Mesodermal cell (in vitro differentiated cells): ENCODE measurements at regions not wholly inside any gene's neighbourhood (a gene's known extent, or its start where the extent isn't known, plus 50 kb on each side); places are given as distances from the start of the nearest gene placed in this dataset.
"Not testable (repeated sequence)": the region's sequence is repeated elsewhere in the genome, so short reads cannot be mapped to it uniquely, and the experiment has no call there.

ENCODE experiments used
- H3K27ac ChIP-seq: 2 replicates; pipeline ENCODE4 v1.7.0; 2013; ENCODE audit warnings: mild to moderate bottlenecking, low read depth, low read length, moderate library complexity; ENCODE audit not compliant: severe bottlenecking
- H3K36me3 ChIP-seq: 2 replicates; pipeline ENCODE4 v1.7.1; 2013; ENCODE audit warnings: mild to moderate bottlenecking, low read length, moderate library complexity; ENCODE audit not compliant: control insufficient read depth, insufficient read depth
- H3K4me1 ChIP-seq: one replicate; pipeline ENCODE4 v1.7.1; 2013; ENCODE audit warnings: mild to moderate bottlenecking, low read length; ENCODE audit not compliant: insufficient read depth, control insufficient read depth, poor library complexity, severe bottlenecking
- H3K4me3 ChIP-seq: 2 replicates; pipeline ENCODE4 v1.7.0; 2013; ENCODE audit warnings: low read length, control low read depth, mild to moderate bottlenecking; ENCODE audit not compliant: insufficient read depth, poor library complexity, severe bottlenecking; ENCODE audit errors: extremely low read depth
- H3K9me3 ChIP-seq: 2 replicates; pipeline ENCODE4 v1.7.1; 2013; ENCODE audit warnings: mild to moderate bottlenecking, low read length, moderate library complexity; ENCODE audit not compliant: control insufficient read depth
- WGBS, 2 experiments: methylation state at CpG; one replicate each; pipeline ENCODE4 v1.1.5; 2013; ENCODE audit warnings: missing lambda C conversion rate in 2 of 2; ENCODE audit not compliant: insufficient coverage in 2 of 2; 5-methylcytosine and 5-hydroxymethylcytosine counted together

- WGBS, 2 experiments: 93 to 95% methylated on average over 4 of the region's 5 CpGs
- H3K4me1 ChIP-seq: no peaks in the 10 kb centered on the region
- no peaks in the 10 kb centered on the region for H3K9me3 ChIP-seq
- no peak overlapping the region for H3K4me3 ChIP-seq
- no peaks in the 10 kb centered on the region for H3K36me3 ChIP-seq
- H3K27ac ChIP-seq: no peak overlapping the region
These were observed 211.7 kb upstream of the GNAI1 start for GRCh38 chr7:79922894-79923293.

GRCh38 chr7:79921976-79922375 lies 212.7 kb upstream of the GNAI1 start:
- WGBS, 2 experiments: 85 to 96% methylated on average over 5 of the region's 5 CpGs
- Histone ChIP-seq H3K4me1 (no peaks in the 10 kb centered on the region), H3K9me3 (no peaks in the 10 kb centered on the region), H3K4me3 (no peak overlapping the region), H3K27ac (no peak overlapping the region), H3K36me3 (no peaks in the 10 kb centered on the region)

DNA sequence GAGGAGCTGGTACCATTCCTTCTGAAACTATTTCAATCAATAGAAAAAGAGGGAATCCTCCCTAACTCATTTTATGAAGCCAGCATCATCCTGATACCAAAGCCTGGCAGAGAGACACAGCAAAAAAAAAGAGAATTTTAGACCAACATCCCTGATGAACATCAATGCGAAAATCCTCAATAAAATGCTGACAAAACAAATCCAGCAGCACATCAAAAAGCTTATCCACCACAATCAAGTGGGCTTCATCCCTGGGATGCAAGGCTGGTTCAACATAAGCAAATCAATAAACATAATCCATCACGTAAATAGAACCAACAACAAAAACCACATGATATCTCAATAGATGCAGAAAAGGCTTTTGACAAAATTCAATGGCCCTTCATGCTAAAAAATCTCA lies 216.0 kb upstream of the GNAI1 start:
- 75 to 86% methylated on average over 1 of the region's 2 CpGs for WGBS, 2 experiments
- not testable (repeated sequence) for H3K36me3 ChIP-seq

GRCh38 chr7:79915346-79915745 lies 219.3 kb upstream of the GNAI1 start:
- H3K4me3 ChIP-seq, H3K36me3 ChIP-seq, H3K27ac ChIP-seq, H3K9me3 ChIP-seq, H3K4me1 ChIP-seq: not testable (repeated sequence)
- 85 to 87% methylated on average over 4 of the region's 4 CpGs for WGBS, 2 experiments

More for the DNA sequence above, 216.0 kb upstream of the GNAI1 start:
- H3K27ac ChIP-seq, H3K9me3 ChIP-seq, H3K4me1 ChIP-seq, H3K4me3 ChIP-seq: not testable (repeated sequence)

DNA sequence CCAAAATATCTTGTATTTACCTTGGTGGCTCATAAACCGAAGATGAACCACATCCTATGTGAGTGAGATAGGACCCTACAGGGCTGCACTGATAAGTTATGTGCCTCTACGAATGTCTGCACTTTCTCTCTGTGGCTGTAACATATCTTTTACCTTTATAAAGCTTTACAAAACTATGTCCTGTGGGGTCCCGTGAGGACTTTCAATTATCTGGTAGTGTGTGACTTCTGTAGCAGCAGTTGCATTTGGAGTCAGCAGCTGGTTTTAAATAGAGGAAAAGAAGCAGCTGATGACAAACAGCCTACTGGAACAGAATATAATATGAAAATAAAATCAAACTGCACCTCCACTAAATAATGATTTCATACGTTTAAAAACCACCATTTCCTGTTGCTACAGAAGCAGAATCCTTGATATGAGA lies 222.4 kb upstream of the GNAI1 start:
- Histone ChIP-seq H3K9me3 (peaks cover 6% of the 10 kb centered on the region), H3K4me3 (no peak overlapping the region), H3K4me1 (no peaks in the 10 kb centered on the region), H3K36me3 (no peaks in the 10 kb centered on the region), H3K27ac (no peak overlapping the region)
- 50 to 80% methylated on average over 1 of the region's 4 CpGs for WGBS, 2 experiments

- Histone ChIP-seq H3K4me3 (no peak overlapping the region), H3K4me1 (no peaks in the 10 kb centered on the region), H3K27ac (no peak overlapping the region), H3K36me3 (no peaks in the 10 kb centered on the region), H3K9me3 (peaks cover 6% of the 10 kb centered on the region)
- WGBS, 2 experiments: 92 to 94% methylated on average over 1 to 2 of the region's 3 CpGs
These were observed 223.2 kb upstream of the GNAI1 start for GRCh38 chr7:79911420-79911819.

DNA sequence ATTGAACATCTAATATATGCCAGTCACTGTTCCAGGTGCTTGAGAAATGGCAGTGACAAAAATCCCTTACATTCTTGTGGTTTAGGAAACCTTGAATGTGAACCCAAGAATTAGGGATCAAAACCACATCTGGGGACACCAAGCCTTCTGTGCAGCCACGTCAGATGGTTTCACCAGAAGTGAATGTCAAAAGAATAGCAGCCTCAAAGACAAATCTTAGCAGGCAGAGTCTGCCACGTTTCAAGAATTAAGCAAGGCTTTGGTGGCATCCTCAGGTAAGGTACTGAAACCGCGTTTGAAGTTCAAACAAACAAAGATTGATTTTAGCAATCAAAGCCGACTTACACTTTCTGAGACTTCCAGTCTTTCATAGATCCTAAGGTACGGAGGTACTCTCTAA lies 225.5 kb upstream of the GNAI1 start:
- WGBS, 2 experiments: 78 to 86% methylated on average over 4 of the region's 6 CpGs

GRCh38 chr7:79897166-79897565 lies 237.5 kb upstream of the GNAI1 start:
- no peak overlapping the region for H3K27ac ChIP-seq
- no peaks in the 10 kb centered on the region for H3K4me1 ChIP-seq
- no peak overlapping the region for H3K4me3 ChIP-seq
- H3K36me3 ChIP-seq: no peaks in the 10 kb centered on the region
- no peaks in the 10 kb centered on the region for H3K9me3 ChIP-seq

More for the DNA sequence above, 225.5 kb upstream of the GNAI1 start:
- Histone ChIP-seq H3K4me1 (no peaks in the 10 kb centered on the region), H3K4me3 (no peak overlapping the region), H3K36me3 (no peaks in the 10 kb centered on the region), H3K9me3 (no peaks in the 10 kb centered on the region), H3K27ac (no peak overlapping the region)

DNA sequence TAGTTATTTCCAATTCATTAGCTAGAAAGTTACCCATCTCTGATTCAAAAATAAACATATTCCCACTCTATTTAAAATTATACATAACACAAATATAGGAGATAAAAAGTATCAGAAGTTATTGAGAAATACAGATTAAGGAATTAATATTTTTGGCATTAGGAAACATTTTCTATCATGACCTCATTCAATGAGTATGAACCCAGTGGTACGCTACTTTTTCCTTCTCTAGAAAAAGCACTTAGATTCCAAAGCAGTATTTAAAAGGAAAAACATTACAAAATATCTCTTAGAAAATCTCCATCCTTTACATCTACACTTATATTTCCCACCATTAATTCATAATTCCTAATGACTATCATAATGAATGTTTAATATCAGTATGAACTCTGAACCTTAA lies 240.6 kb upstream of the GNAI1 start:
- Histone ChIP-seq H3K4me3 (no peak overlapping the region), H3K36me3 (no peaks in the 10 kb centered on the region), H3K4me1 (no peaks in the 10 kb centered on the region), H3K9me3 (no peaks in the 10 kb centered on the region), H3K27ac (no peak overlapping the region)
- whole genome bisulfite sequencing, 2 experiments: 80% methylated on average over 1 of the region's 1 CpG; no CpG with 5 or more reads in 1 of the 2 experiments

DNA sequence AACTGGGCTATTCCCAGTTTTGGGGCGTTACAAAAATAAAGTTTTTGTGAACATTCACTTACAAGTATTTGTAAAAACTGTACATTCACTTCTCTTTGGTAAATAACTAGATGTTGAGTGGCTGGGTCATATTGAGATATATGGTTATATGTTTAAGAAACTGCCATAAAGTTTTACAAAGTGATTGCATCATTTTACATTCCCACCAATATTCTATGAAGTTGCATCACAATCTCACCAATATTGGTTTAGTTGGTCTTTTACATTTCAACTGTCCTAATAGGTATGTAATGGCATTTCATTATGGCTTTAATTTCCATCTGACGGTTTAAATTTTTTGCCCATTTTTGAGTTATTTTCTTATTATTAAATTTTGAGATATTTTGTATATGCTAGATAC lies 251.7 kb upstream of the GNAI1 start:
- H3K9me3 ChIP-seq: no peaks in the 10 kb centered on the region
- no peak overlapping the region for H3K27ac ChIP-seq
- H3K36me3 ChIP-seq: no peaks in the 10 kb centered on the region
- H3K4me1 ChIP-seq: no peaks in the 10 kb centered on the region
- H3K4me3 ChIP-seq: no peak overlapping the region
- WGBS, 2 experiments: no CpG with 5 or more reads among the region's 2 CpGs

- no peaks in the 10 kb centered on the region for H3K36me3 ChIP-seq
- H3K9me3 ChIP-seq: no peaks in the 10 kb centered on the region
- H3K4me3 ChIP-seq: no peak overlapping the region
- no peak overlapping the region for H3K27ac ChIP-seq
- H3K4me1 ChIP-seq: no peaks in the 10 kb centered on the region
- WGBS, 2 experiments: 50% methylated on average over 1 of the region's 2 CpGs; no CpG with 5 or more reads in 1 of the 2 experiments
These were observed 254.3 kb upstream of the GNAI1 start for GRCh38 chr7:79880312-79880711.
